B cell (primary cell): ENCODE measurements at regions not wholly inside any gene's neighbourhood (a gene's known extent, or its start where the extent isn't known, plus 50 kb on each side); places are given as distances from the start of the nearest gene placed in this dataset.

Experiments
- ATAC-seq: fragments of 200-7000 bp; cut with Tn5 transposase; one replicate; pipeline ENCODE4 v1.10.0; 2021; ENCODE audit warnings: low read depth, mild to moderate bottlenecking, moderate number of reproducible peaks, moderate library complexity
- CTCF ChIA-PET: fragments of 350-600 bp; sonication (Branson Sonifier 250); formaldehyde crosslinking; loops from one replicate; lab custom pipeline; 2021; ENCODE audit warnings: antibody characterized with exemption, inconsistent platforms; lab: Charles Lee
- POLR2A ChIA-PET: fragments of 350-600 bp; sonication (Branson Sonifier 250); formaldehyde crosslinking; loops from one replicate; lab custom pipeline; 2021; ENCODE audit warnings: antibody characterized with exemption; lab: Charles Lee
- DNase-seq: peaks from one replicate; pipeline ENCODE4 v3.0.0; 2013
- H2AFZ ChIP-seq: 2 replicates; pipeline ENCODE4 v1.6.1; 2012; ENCODE audit warnings: mild to moderate bottlenecking, low read depth, low read length; ENCODE audit not compliant: insufficient read depth, poor library complexity, severe bottlenecking
- H3K27ac ChIP-seq, 2 donors: 1 replicate in 1 of 2; 2 replicates in 1 of 2; pipeline ENCODE4 v1.5.1; 2012 to 2013; ENCODE audit warnings: low read length in 2 of 2, mild to moderate bottlenecking in 2 of 2, moderate library complexity in 1 of 2
- H3K27me3 ChIP-seq, 4 experiments: fragments of 200-600 bp in 1 of 4; sonication (generic) in 1 of 4; replicated peaks in 1 of 4; 1 replicate in 2 of 4; 2 replicates in 2 of 4; pipeline versions ENCODE4 v1.6.1 to v1.7.0; 2013 to 2016; ENCODE audit warnings: low read length in 3 of 4, mild to moderate bottlenecking in 2 of 4, mixed read lengths in 1 of 4, moderate library complexity in 1 of 4; ENCODE audit not compliant: insufficient read depth in 4 of 4, control insufficient read depth in 3 of 4; ENCODE audit errors: control extremely low read depth in 1 of 4
- H3K36me3 ChIP-seq, 2 experiments: replicated peaks in 1 of 2; 1 replicate in 1 of 2; 2 replicates in 1 of 2; pipeline versions ENCODE4 v1.6.1 to v1.7.1; 2013; ENCODE audit warnings: low read length in 1 of 2; ENCODE audit not compliant: insufficient read depth in 2 of 2, control insufficient read depth in 1 of 2; ENCODE audit errors: control extremely low read depth in 1 of 2, extremely low read depth in 1 of 2
- H3K4me1 ChIP-seq, 2 donors: fragments of 200-600 bp in 1 of 2; sonication (generic) in 1 of 2; 1 replicate in 1 of 2; 2 replicates in 1 of 2; pipeline versions ENCODE4 v1.5.1 to v1.6.1; 2013 to 2017; ENCODE audit warnings: low read length in 2 of 2; ENCODE audit not compliant: control insufficient read depth in 2 of 2, insufficient read depth in 2 of 2
- H3K4me2 ChIP-seq: replicated peaks from 2 replicates; pipeline ENCODE3; 2012; ENCODE audit warnings: mild to moderate bottlenecking, low read depth, low read length; ENCODE audit not compliant: poor library complexity, severe bottlenecking
- H3K4me3 ChIP-seq, 5 experiments: fragments of 200-600 bp in 1 of 5; sonication (generic) in 1 of 5; 1 replicate in 3 of 5; 2 replicates in 2 of 5; pipeline versions ENCODE4 v1.5.1 to v1.7.0; 2011 to 2016; ENCODE audit warnings: low read length in 4 of 5, mild to moderate bottlenecking in 4 of 5, low read depth in 2 of 5, control low read depth in 1 of 5, moderate library complexity in 1 of 5; ENCODE audit not compliant: insufficient read depth in 1 of 5; ENCODE audit errors: control extremely low read depth in 1 of 5, extremely low read depth in 1 of 5
- H3K79me2 ChIP-seq: fragments of 200-600 bp; sonication (generic); one replicate; pipeline ENCODE4 v1.6.0; 2016; ENCODE audit warnings: low read length; ENCODE audit not compliant: control insufficient read depth, insufficient read depth
- H3K9ac ChIP-seq: fragments of 200-600 bp; sonication (generic); 2 replicates; pipeline ENCODE4 v1.6.1; 2017; ENCODE audit warnings: mild to moderate bottlenecking, low read length, moderate library complexity
- H3K9me3 ChIP-seq, 3 donors: one replicate each; pipeline versions ENCODE4 v1.6.1 to v1.7.1; 2013; ENCODE audit warnings: low read length in 2 of 3; ENCODE audit not compliant: control insufficient read depth in 2 of 3, insufficient read depth in 1 of 3; ENCODE audit errors: control extremely low read depth in 1 of 3
- H4K20me1 ChIP-seq: 2 replicates; pipeline ENCODE4 v1.6.0; 2012; ENCODE audit warnings: mild to moderate bottlenecking, low read length; ENCODE audit not compliant: insufficient read depth, control insufficient read depth, poor library complexity, severe bottlenecking
- H3K27ac Mint-ChIP-seq: one replicate; pipeline ENCODE4 v1.8.0; 2021; ENCODE audit warnings: mixed read lengths
- H3K27me3 Mint-ChIP-seq: one replicate; pipeline ENCODE4 v1.8.0; 2021; ENCODE audit warnings: mixed read lengths
- H3K4me1 Mint-ChIP-seq: one replicate; pipeline ENCODE4 v1.8.0; 2021; ENCODE audit warnings: mixed read lengths
- H3K4me3 Mint-ChIP-seq: one replicate; pipeline ENCODE4 v1.8.0; 2021; ENCODE audit warnings: mixed read lengths
- H3K9me3 Mint-ChIP-seq: one replicate; pipeline ENCODE4 v1.8.0; 2022; ENCODE audit warnings: mixed read lengths; ENCODE audit not compliant: insufficient read depth
- CTCF ChIP-seq: fragments of 200-600 bp; IDR thresholded peaks from one replicate; pipeline ENCODE4 v1.8.0; 2022; ENCODE audit warnings: antibody characterized with exemption, mild to moderate bottlenecking
- EZH2 ChIP-seq: IDR thresholded peaks from 2 replicates; pipeline ENCODE4 v1.6.1; 2012; ENCODE audit warnings: borderline replicate concordance, low read depth, mild to moderate bottlenecking, moderate library complexity, low read length; ENCODE audit not compliant: insufficient read depth, poor library complexity, severe bottlenecking
- WGBS: methylation state at CpG from one replicate; pipeline ENCODE4 v1.1.5; 2013; ENCODE audit warnings: missing lambda C conversion rate; ENCODE audit not compliant: insufficient coverage; 5-methylcytosine and 5-hydroxymethylcytosine counted together
- intact Hi-C: fragments of 100-400 bp; cut with micrococcal nuclease; formaldehyde crosslinking; loops from one replicate; pipeline ENCODE4 v1.10.0; 2022

GRCh38 chr14:87060405-87060804 is 932.6 kb downstream of the GALC start:
- no peaks in the 10 kb centered on the region for H3K4me1 ChIP-seq
- H3K36me3 ChIP-seq, result no peaks in the 10 kb centered on the region
- WGBS, result no CpG with 5 or more reads among the region's 6 CpGs
- peaks cover 0 to 3% (median 0%) of the 10 kb centered on the region in 3 donors for H3K9me3 ChIP-seq
- CTCF ChIA-PET, result no interaction called here
- H2AFZ ChIP-seq, result no peak overlapping the region
- H3K4me2 ChIP-seq, result no peak overlapping the region
- no peak for ATAC-seq
- H4K20me1 ChIP-seq, result no peaks in the 10 kb centered on the region
- Mint-ChIP-seq H3K27ac (no peak overlapping the region), H3K9me3 (peaks cover 5% of the 10 kb centered on the region), H3K4me3 (no peak overlapping the region), H3K27me3 (no peaks in the 10 kb centered on the region), H3K4me1 (no peaks in the 10 kb centered on the region)
- no peaks in the 10 kb centered on the region for H3K27me3 ChIP-seq
- no peaks in the 10 kb centered on the region for H3K79me2 ChIP-seq
- TF ChIP-seq CTCF (no peak), EZH2 (no peak)
- H3K9ac ChIP-seq, result no peak overlapping the region
- H3K4me3 ChIP-seq, result no peak overlapping the region
- no peak for DNase-seq
- intact Hi-C loops, result no loop called here
- no peak overlapping the region for H3K27ac ChIP-seq
- POLR2A ChIA-PET, result no interaction called here

- Histone ChIP-seq H3K9me3 (peaks cover 0 to 3% (median 0%) of the 10 kb centered on the region in 3 donors), H2AFZ (no peak overlapping the region), H3K4me3 (no peak overlapping the region), H3K79me2 (no peaks in the 10 kb centered on the region), H3K36me3 (no peaks in the 10 kb centered on the region), H3K27ac (no peak overlapping the region), H4K20me1 (no peaks in the 10 kb centered on the region), H3K4me1 (no peaks in the 10 kb centered on the region), H3K9ac (no peak overlapping the region), H3K4me2 (no peak overlapping the region), H3K27me3 (no peaks in the 10 kb centered on the region)
- POLR2A ChIA-PET, result no interaction called here
- no peak for TF ChIP-seq EZH2
- H3K4me1 Mint-ChIP-seq, result no peaks in the 10 kb centered on the region
- peaks cover 4% of the 10 kb centered on the region for H3K9me3 Mint-ChIP-seq
- no peak overlapping the region for H3K27ac Mint-ChIP-seq
- intact Hi-C loops, result no loop called here
- DNase-seq (no peak), ATAC-seq (no peak)
- no peaks in the 10 kb centered on the region for H3K27me3 Mint-ChIP-seq
- CTCF ChIA-PET, result no interaction called here
- H3K4me3 Mint-ChIP-seq, result no peak overlapping the region
- WGBS, result 75% methylated on average over 3 of the region's 5 CpGs
Measured at GRCh38 chr14:87059060-87059839, 933.7 kb downstream of the GALC start.
